ENCODE measurements at regions not wholly inside any gene's neighbourhood (a gene's known extent, or its start where the extent isn't known, plus 50 kb on each side); places are given as distances from the start of the nearest gene placed in this dataset.

DNA sequence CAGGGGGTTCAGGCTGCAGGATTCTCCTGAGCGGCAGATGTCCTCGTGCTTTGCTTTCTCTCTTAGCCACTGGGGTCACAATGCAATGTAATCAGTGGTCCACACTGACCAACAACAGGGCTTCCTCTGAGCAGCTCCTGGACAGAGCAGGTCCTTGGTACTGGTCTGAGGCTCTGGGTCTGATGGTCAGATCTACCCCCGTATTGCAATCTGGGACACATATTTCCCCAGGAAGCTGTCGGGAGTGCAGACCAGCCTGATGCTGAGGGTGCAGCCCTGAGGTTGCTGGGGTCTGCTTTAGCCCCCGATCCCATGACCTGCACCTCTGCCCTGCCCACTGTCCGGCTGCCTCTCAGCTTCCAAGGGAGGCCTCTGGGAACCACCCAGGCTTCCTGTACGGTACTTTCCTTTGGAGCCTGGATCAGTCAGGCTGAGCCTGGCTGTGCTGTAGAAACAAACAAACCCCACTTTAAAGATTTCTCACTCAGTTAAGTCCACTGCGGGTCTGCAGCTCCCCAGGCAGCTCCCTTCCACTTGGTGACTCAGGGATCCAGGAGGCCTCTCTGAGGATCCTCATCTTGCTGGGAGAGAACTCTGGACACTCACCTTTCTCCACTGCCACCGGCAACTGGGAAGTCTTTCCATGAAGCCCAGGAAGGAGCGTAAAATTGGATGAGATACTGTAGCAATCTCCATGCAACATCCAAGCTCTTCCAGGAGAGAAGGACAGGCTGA, 1046.6 kb downstream of the TBC1D22A start:
- TF ChIP-seq POLR2A (IDR thresholded peaks at IDR 0.05; ENCODE audit: extremely low read depth, insufficient read length) (no peak), MYC (IDR thresholded peaks at IDR 0.05; ENCODE audit: low read depth, low read length) (no peak)
- TF ChIP-seq, protein P1, sequence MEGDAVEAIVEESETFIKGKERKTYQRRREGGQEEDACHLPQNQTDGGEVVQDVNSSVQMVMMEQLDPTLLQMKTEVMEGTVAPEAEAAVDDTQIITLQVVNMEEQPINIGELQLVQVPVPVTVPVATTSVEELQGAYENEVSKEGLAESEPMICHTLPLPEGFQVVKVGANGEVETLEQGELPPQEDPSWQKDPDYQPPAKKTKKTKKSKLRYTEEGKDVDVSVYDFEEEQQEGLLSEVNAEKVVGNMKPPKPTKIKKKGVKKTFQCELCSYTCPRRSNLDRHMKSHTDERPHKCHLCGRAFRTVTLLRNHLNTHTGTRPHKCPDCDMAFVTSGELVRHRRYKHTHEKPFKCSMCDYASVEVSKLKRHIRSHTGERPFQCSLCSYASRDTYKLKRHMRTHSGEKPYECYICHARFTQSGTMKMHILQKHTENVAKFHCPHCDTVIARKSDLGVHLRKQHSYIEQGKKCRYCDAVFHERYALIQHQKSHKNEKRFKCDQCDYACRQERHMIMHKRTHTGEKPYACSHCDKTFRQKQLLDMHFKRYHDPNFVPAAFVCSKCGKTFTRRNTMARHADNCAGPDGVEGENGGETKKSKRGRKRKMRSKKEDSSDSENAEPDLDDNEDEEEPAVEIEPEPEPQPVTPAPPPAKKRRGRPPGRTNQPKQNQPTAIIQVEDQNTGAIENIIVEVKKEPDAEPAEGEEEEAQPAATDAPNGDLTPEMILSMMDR (IDR thresholded peaks at IDR 0.05; ENCODE audit: low read depth, low read length) = no peak
- TF ChIP-seq, protein P2, sequence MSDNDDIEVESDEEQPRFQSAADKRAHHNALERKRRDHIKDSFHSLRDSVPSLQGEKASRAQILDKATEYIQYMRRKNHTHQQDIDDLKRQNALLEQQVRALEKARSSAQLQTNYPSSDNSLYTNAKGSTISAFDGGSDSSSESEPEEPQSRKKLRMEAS (IDR thresholded peaks at IDR 0.05; ENCODE audit: low read depth, low read length) = no peak

Measured in NB4 (cell line).